ENCODE measurements at regions not wholly inside any gene's neighbourhood (a gene's known extent, or its start where the extent isn't known, plus 50 kb on each side); places are given as distances from the start of the nearest gene placed in this dataset.

- no peak for TF ChIP-seq TAF1 (IDR thresholded peaks at IDR 0.05; ENCODE audit: low read depth)
- TF ChIP-seq EZH2 (IDR thresholded peaks at IDR 0.05; ENCODE audit: borderline replicate concordance, insufficient read depth, low read length, poor library complexity, severe bottlenecking) = no peak
Measured at GRCh38 chr7:123271231-123271630, 71.5 kb upstream of the SLC13A1 start.

Data from neural cell (in vitro differentiated cells).